GM12878 (cell line): ENCODE measurements at regions not wholly inside any gene's neighbourhood (a gene's known extent, or its start where the extent isn't known, plus 50 kb on each side); places are given as distances from the start of the nearest gene placed in this dataset.

Experiments used
- BMI1 ChIP-seq: fragments of 450-650 bp; IDR thresholded peaks from 2 replicates; pipeline ENCODE4 v1.6.1; 2016; ENCODE audit warnings: mild to moderate bottlenecking, moderate library complexity, borderline replicate concordance
- CREB1 ChIP-seq: IDR thresholded peaks from 2 replicates; pipeline ENCODE4 v1.6.1; 2012; ENCODE audit warnings: low read depth, mild to moderate bottlenecking, inconsistent platforms
- WRNIP1 ChIP-seq: IDR thresholded peaks from 2 replicates; pipeline ENCODE4 v1.6.1; 2011; ENCODE audit warnings: low read depth, low read length, improper control_type of control experiment, borderline replicate concordance
- ZBTB40 ChIP-seq: fragments of 450-650 bp; IDR thresholded peaks from 2 replicates; pipeline ENCODE4 v1.6.1; 2016; ENCODE audit warnings: mild to moderate bottlenecking, moderate library complexity, borderline replicate concordance
- TF ChIP-seq, protein P1 (sequence below): fragments of 450-650 bp; IDR thresholded peaks from 2 replicates; pipeline ENCODE4 v1.6.1; 2017; ENCODE audit warnings: low read depth, mild to moderate bottlenecking, moderate library complexity

- TF ChIP-seq ZBTB40 (no peak), WRNIP1 (no peak), BMI1 (no peak), CREB1 (no peak)
- TF ChIP-seq, protein P1, sequence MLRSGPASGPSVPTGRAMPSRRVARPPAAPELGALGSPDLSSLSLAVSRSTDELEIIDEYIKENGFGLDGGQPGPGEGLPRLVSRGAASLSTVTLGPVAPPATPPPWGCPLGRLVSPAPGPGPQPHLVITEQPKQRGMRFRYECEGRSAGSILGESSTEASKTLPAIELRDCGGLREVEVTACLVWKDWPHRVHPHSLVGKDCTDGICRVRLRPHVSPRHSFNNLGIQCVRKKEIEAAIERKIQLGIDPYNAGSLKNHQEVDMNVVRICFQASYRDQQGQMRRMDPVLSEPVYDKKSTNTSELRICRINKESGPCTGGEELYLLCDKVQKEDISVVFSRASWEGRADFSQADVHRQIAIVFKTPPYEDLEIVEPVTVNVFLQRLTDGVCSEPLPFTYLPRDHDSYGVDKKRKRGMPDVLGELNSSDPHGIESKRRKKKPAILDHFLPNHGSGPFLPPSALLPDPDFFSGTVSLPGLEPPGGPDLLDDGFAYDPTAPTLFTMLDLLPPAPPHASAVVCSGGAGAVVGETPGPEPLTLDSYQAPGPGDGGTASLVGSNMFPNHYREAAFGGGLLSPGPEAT, result no peak
- TF ChIP-seq, all 136 proteins: peak for 0
These were observed 84.5 kb downstream of the AREG start (continued) for GRCh38 chr4:74529284-74530041.
